H9 (cell line): ENCODE measurements at regions not wholly inside any gene's neighbourhood (a gene's known extent, or its start where the extent isn't known, plus 50 kb on each side); places are given as distances from the start of the nearest gene placed in this dataset.

ENCODE experiments used
- DNase-seq: peaks from one replicate; pipeline ENCODE4 v3.0.0-alpha.2; 2017
- H2AFZ ChIP-seq: one replicate; pipeline ENCODE4 v1.6.1; 2013; ENCODE audit warnings: mild to moderate bottlenecking, low read length, control low read depth, moderate library complexity
- H2AK5ac ChIP-seq: 2 replicates; pipeline ENCODE4 v1.6.1; 2013; ENCODE audit warnings: low read length, control low read depth, mixed read lengths; ENCODE audit not compliant: insufficient read length
- H2BK120ac ChIP-seq: one replicate; pipeline ENCODE4 v1.6.1; 2013; ENCODE audit warnings: low read depth, mild to moderate bottlenecking, low read length, control low read depth, inconsistent platforms; ENCODE audit not compliant: poor library complexity, severe bottlenecking
- H2BK12ac ChIP-seq: 2 replicates; pipeline ENCODE4 v1.6.1; 2013; ENCODE audit warnings: low read length, control low read depth, mixed read lengths, low read depth; ENCODE audit not compliant: insufficient read length
- H2BK15ac ChIP-seq: 2 replicates; pipeline ENCODE4 v1.6.1; 2013; ENCODE audit warnings: low read depth, low read length, control low read depth
- H2BK20ac ChIP-seq: one replicate; pipeline ENCODE4 v1.6.1; 2013; ENCODE audit warnings: low read depth, mild to moderate bottlenecking, low read length, control low read depth, inconsistent platforms; ENCODE audit not compliant: poor library complexity, severe bottlenecking
- H2BK5ac ChIP-seq: 2 replicates; pipeline ENCODE4 v1.6.1; 2013; ENCODE audit warnings: low read length, control low read depth, mixed read lengths; ENCODE audit not compliant: insufficient read length
- H3K14ac ChIP-seq: 2 replicates; pipeline ENCODE4 v1.6.1; 2013; ENCODE audit warnings: low read length, control low read depth; ENCODE audit not compliant: insufficient read depth
- H3K18ac ChIP-seq: 2 replicates; pipeline ENCODE4 v1.6.1; 2013; ENCODE audit warnings: low read depth, mild to moderate bottlenecking, mixed read lengths, low read length, control low read depth; ENCODE audit not compliant: insufficient read length
- H3K23ac ChIP-seq: 2 replicates; pipeline ENCODE4 v1.6.1; 2013; ENCODE audit warnings: low read length, control low read depth, mixed read lengths, low read depth; ENCODE audit not compliant: insufficient read length
- H3K23me2 ChIP-seq: 2 replicates; pipeline ENCODE4 v1.6.1; 2013; ENCODE audit warnings: low read depth, mild to moderate bottlenecking, mixed read lengths, low read length, control low read depth; ENCODE audit not compliant: insufficient read length, poor library complexity, severe bottlenecking
- H3K27ac ChIP-seq: 2 replicates; pipeline ENCODE4 v1.5.1; 2013; ENCODE audit warnings: low read length, control low read depth, mixed read lengths, low read depth; ENCODE audit not compliant: insufficient read length
- H3K27me3 ChIP-seq: 2 replicates; pipeline ENCODE4 v1.6.1; 2013; ENCODE audit warnings: low read length, control low read depth, inconsistent platforms; ENCODE audit not compliant: insufficient read depth
- H3K4ac ChIP-seq: 2 replicates; pipeline ENCODE4 v1.6.1; 2013; ENCODE audit warnings: low read depth, mild to moderate bottlenecking, control low read depth, inconsistent platforms, low read length, moderate library complexity
- H3K4me1 ChIP-seq: 2 replicates; pipeline ENCODE4 v1.6.1; 2013; ENCODE audit warnings: low read length, control low read depth, inconsistent platforms; ENCODE audit not compliant: insufficient read depth
- H3K4me2 ChIP-seq: 2 replicates; pipeline ENCODE4 v1.6.1; 2013; ENCODE audit warnings: low read length, control low read depth, mixed read lengths; ENCODE audit not compliant: insufficient read length, insufficient read depth
- H3K56ac ChIP-seq: 2 replicates; pipeline ENCODE4 v1.6.1; 2013; ENCODE audit warnings: low read depth, mild to moderate bottlenecking, mixed read lengths, low read length, control low read depth; ENCODE audit not compliant: insufficient read length
- H3K79me1 ChIP-seq: 2 replicates; pipeline ENCODE4 v1.6.1; 2013; ENCODE audit warnings: low read depth, mild to moderate bottlenecking, moderate library complexity, low read length, control low read depth, inconsistent platforms; ENCODE audit not compliant: insufficient read depth, poor library complexity, severe bottlenecking
- H3K79me2 ChIP-seq: 2 replicates; pipeline ENCODE4 v1.6.1; 2013; ENCODE audit warnings: low read length, control low read depth, inconsistent platforms; ENCODE audit not compliant: insufficient read depth
- H3K9ac ChIP-seq: 2 replicates; pipeline ENCODE4 v1.6.1; 2013; ENCODE audit warnings: low read length, control low read depth, mixed read lengths; ENCODE audit not compliant: insufficient read length; ENCODE audit errors: extremely low read depth
- H3K9me3 ChIP-seq: one replicate; pipeline ENCODE4 v1.6.1; 2013; ENCODE audit warnings: low read depth, low read length, inconsistent platforms; ENCODE audit not compliant: control insufficient read depth
- H3T11ph ChIP-seq: one replicate; pipeline ENCODE4 v1.6.1; 2013; ENCODE audit warnings: mild to moderate bottlenecking, low read length, control low read depth, inconsistent platforms
- H4K20me1 ChIP-seq: one replicate; pipeline ENCODE4 v1.6.1; 2013; ENCODE audit not compliant: control insufficient read depth, insufficient read length, insufficient read depth
- H4K5ac ChIP-seq: 2 replicates; pipeline ENCODE4 v1.6.1; 2013; ENCODE audit warnings: low read depth, mild to moderate bottlenecking, mixed read lengths, low read length, control low read depth; ENCODE audit not compliant: insufficient read length
- H4K8ac ChIP-seq: replicated peaks from 2 replicates; pipeline ENCODE4 v1.6.1; 2013; ENCODE audit warnings: low read length, control low read depth, mixed read lengths, low read depth; ENCODE audit not compliant: insufficient read length
- H4K91ac ChIP-seq: 2 replicates; pipeline ENCODE4 v1.6.1; 2013; ENCODE audit warnings: low read depth, mild to moderate bottlenecking, moderate library complexity, mixed read lengths, low read length, control low read depth; ENCODE audit not compliant: insufficient read length
- H3K27ac Mint-ChIP-seq, 3 experiments: 2 replicates in 2 of 3; 3 replicates in 1 of 3; pipeline ENCODE4 v1.8.0; 2020 to 2021; ENCODE audit warnings: mixed read lengths in 3 of 3, mild to moderate bottlenecking in 1 of 3, moderate library complexity in 1 of 3
- H3K27me3 Mint-ChIP-seq: 2 replicates; pipeline ENCODE4 v1.8.0; 2021; ENCODE audit warnings: low read depth, mild to moderate bottlenecking, moderate library complexity, mixed read lengths
- H3K36me3 Mint-ChIP-seq, 3 experiments: 2 replicates in 2 of 3; 3 replicates in 1 of 3; pipeline ENCODE4 v1.8.0; 2020 to 2021; ENCODE audit warnings: low read depth in 3 of 3, mixed read lengths in 3 of 3; ENCODE audit not compliant: insufficient read depth in 1 of 3
- H3K4me1 Mint-ChIP-seq, 2 experiments: 2 replicates each; pipeline ENCODE4 v1.8.0; 2020; ENCODE audit warnings: mixed read lengths in 2 of 2
- H3K4me3 Mint-ChIP-seq, 2 experiments: 2 replicates in 1 of 2; 3 replicates in 1 of 2; pipeline ENCODE4 v1.8.0; 2020 to 2021; ENCODE audit warnings: mild to moderate bottlenecking in 2 of 2, mixed read lengths in 2 of 2, moderate library complexity in 1 of 2
- H3K9me3 Mint-ChIP-seq, 2 experiments: 2 replicates in 1 of 2; 3 replicates in 1 of 2; pipeline ENCODE4 v1.8.0; 2020; ENCODE audit warnings: mild to moderate bottlenecking in 2 of 2, mixed read lengths in 2 of 2, moderate library complexity in 1 of 2
- TF ChIP-seq, protein P1 (sequence below): fragments of 200-600 bp; sonication (generic); conservative IDR thresholded peaks from 3 replicates; pipeline ENCODE4 v1.8.0; 2021; ENCODE audit warnings: antibody characterized with exemption, mild to moderate bottlenecking

- Histone ChIP-seq H3K4me1 (no peaks in the 10 kb centered on the region), H2BK15ac (no peak overlapping the region), H3K27ac (no peak overlapping the region), H3K9ac (no peak overlapping the region), H3K79me1 (no peaks in the 10 kb centered on the region), H2AK5ac (no peak overlapping the region), H4K5ac (no peak overlapping the region), H4K91ac (no peak overlapping the region), H3K18ac (no peak overlapping the region), H2BK5ac (no peak overlapping the region), H3T11ph (no peak overlapping the region), H2BK12ac (no peak overlapping the region), H2BK20ac (no peak overlapping the region), H3K27me3 (no peaks in the 10 kb centered on the region), H3K4me2 (no peak overlapping the region), H4K20me1 (no peaks in the 10 kb centered on the region), H4K8ac (no peak overlapping the region), H3K9me3 (no peaks in the 10 kb centered on the region), H3K23me2 (no peaks in the 10 kb centered on the region), H3K79me2 (no peaks in the 10 kb centered on the region), H3K23ac (no peak overlapping the region), H2BK120ac (no peak overlapping the region), H3K4ac (no peak overlapping the region), H3K56ac (no peak overlapping the region), H3K14ac (no peak overlapping the region), H2AFZ (no peak overlapping the region)
- Mint-ChIP-seq H3K27me3 (no peaks in the 10 kb centered on the region; the same call in 1 of the 2 replicates), H3K4me1 (no peaks in the 10 kb centered on the region), H3K4me3 (no peak overlapping the region), H3K36me3 (no peaks in the 10 kb centered on the region), H3K9me3 (no peaks in the 10 kb centered on the region), H3K27ac (no peak overlapping the region)
- DNase-seq: no peak
- TF ChIP-seq, protein P1, sequence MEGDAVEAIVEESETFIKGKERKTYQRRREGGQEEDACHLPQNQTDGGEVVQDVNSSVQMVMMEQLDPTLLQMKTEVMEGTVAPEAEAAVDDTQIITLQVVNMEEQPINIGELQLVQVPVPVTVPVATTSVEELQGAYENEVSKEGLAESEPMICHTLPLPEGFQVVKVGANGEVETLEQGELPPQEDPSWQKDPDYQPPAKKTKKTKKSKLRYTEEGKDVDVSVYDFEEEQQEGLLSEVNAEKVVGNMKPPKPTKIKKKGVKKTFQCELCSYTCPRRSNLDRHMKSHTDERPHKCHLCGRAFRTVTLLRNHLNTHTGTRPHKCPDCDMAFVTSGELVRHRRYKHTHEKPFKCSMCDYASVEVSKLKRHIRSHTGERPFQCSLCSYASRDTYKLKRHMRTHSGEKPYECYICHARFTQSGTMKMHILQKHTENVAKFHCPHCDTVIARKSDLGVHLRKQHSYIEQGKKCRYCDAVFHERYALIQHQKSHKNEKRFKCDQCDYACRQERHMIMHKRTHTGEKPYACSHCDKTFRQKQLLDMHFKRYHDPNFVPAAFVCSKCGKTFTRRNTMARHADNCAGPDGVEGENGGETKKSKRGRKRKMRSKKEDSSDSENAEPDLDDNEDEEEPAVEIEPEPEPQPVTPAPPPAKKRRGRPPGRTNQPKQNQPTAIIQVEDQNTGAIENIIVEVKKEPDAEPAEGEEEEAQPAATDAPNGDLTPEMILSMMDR: no peak
Observed at GRCh38 chr7:113402482-113402881, 284.1 kb upstream of the SMIM30 start.
